T-cell (primary cell): ENCODE measurements at regions not wholly inside any gene's neighbourhood (a gene's known extent, or its start where the extent isn't known, plus 50 kb on each side); places are given as distances from the start of the nearest gene placed in this dataset.

ENCODE experiments used
- ATAC-seq, 4 experiments: fragments of 200-7000 bp in 3 of 4; fragments of 150-1000 bp in 1 of 4; cut with Tn5 transposase; replicated peaks in 1 of 4; 1 replicate in 3 of 4; 2 replicates in 1 of 4; pipeline ENCODE4 v1.10.0; 2021; ENCODE audit warnings: moderate library complexity in 3 of 4, mild to moderate bottlenecking in 2 of 4, moderate number of reproducible peaks in 1 of 4
- CTCF ChIA-PET, 2 donors: fragments of 300-600 bp; sonication (Branson Sonifier 250); formaldehyde crosslinking; loops; one replicate each; lab custom pipeline; 2022; ENCODE audit warnings: antibody characterized with exemption in 2 of 2; lab: Charles Lee
- POLR2A ChIA-PET, 2 donors: fragments of 300-600 bp; sonication (Branson Sonifier 250); formaldehyde crosslinking; loops; one replicate each; lab custom pipeline; 2022; ENCODE audit warnings: antibody characterized with exemption in 2 of 2; lab: Charles Lee
- DNase-seq, 35 experiments: peaks; one replicate each; pipeline versions ENCODE4 v3.0.0 to v3.0.0-alpha.2; 2013 to 2023
- H3K27ac ChIP-seq: one replicate; pipeline ENCODE4 v1.5.1; 2013; ENCODE audit warnings: low read length
- H3K27me3 ChIP-seq, 2 experiments: replicated peaks in 1 of 2; 1 replicate in 1 of 2; 2 replicates in 1 of 2; pipeline versions ENCODE4 v1.6.1 to v1.7.0; 2013; ENCODE audit warnings: low read length in 1 of 2, mixed read lengths in 1 of 2; ENCODE audit not compliant: control insufficient read depth in 2 of 2, insufficient read depth in 2 of 2; ENCODE audit errors: extremely low read depth in 1 of 2
- H3K36me3 ChIP-seq, 2 donors: 1 replicate in 1 of 2; 2 replicates in 1 of 2; pipeline versions ENCODE4 v1.6.1 to v1.7.0; 2013; ENCODE audit warnings: low read length in 1 of 2; ENCODE audit not compliant: control insufficient read depth in 2 of 2, insufficient read depth in 1 of 2; ENCODE audit errors: extremely low read depth in 1 of 2
- H3K4me1 ChIP-seq, 2 experiments: 1 replicate in 1 of 2; 2 replicates in 1 of 2; pipeline versions ENCODE4 v1.6.1 to v1.7.0; 2013; ENCODE audit warnings: low read length in 2 of 2, mixed read lengths in 1 of 2; ENCODE audit not compliant: insufficient read depth in 2 of 2, control insufficient read depth in 1 of 2; ENCODE audit errors: extremely low read depth in 1 of 2
- H3K4me3 ChIP-seq, 2 donors: 1 replicate in 1 of 2; 2 replicates in 1 of 2; pipeline versions ENCODE4 v1.5.1 to v1.7.0; 2013; ENCODE audit warnings: mild to moderate bottlenecking in 2 of 2, low read length in 1 of 2, moderate library complexity in 1 of 2; ENCODE audit not compliant: control insufficient read depth in 1 of 2; ENCODE audit errors: extremely low read depth in 1 of 2
- H3K9me3 ChIP-seq: 2 replicates; pipeline ENCODE4 v1.7.0; 2013
- H3K27ac Mint-ChIP-seq, 2 donors: one replicate each; pipeline ENCODE4 v1.8.0; 2020 to 2021; ENCODE audit warnings: mild to moderate bottlenecking in 2 of 2, mixed read lengths in 2 of 2
- H3K27me3 Mint-ChIP-seq, 2 donors: one replicate each; pipeline ENCODE4 v1.8.0; 2021 to 2022; ENCODE audit warnings: mixed read lengths in 2 of 2
- H3K36me3 Mint-ChIP-seq: one replicate; pipeline ENCODE4 v1.8.0; 2021; ENCODE audit warnings: mixed read lengths
- H3K4me1 Mint-ChIP-seq, 3 donors: one replicate each; pipeline ENCODE4 v1.8.0; 2020 to 2022; ENCODE audit warnings: mixed read lengths in 3 of 3, mild to moderate bottlenecking in 1 of 3
- H3K4me3 Mint-ChIP-seq, 3 donors: one replicate each; pipeline ENCODE4 v1.8.0; 2020 to 2022; ENCODE audit warnings: mild to moderate bottlenecking in 3 of 3, mixed read lengths in 3 of 3, moderate library complexity in 3 of 3
- H3K9me3 Mint-ChIP-seq, 3 donors: one replicate each; pipeline ENCODE4 v1.8.0; 2020 to 2022; ENCODE audit warnings: mixed read lengths in 3 of 3
- WGBS: methylation state at CpG from one replicate; pipeline ENCODE4 v1.1.5; 2013; ENCODE audit warnings: missing lambda C conversion rate; ENCODE audit not compliant: insufficient coverage; 5-methylcytosine and 5-hydroxymethylcytosine counted together

- no peaks in the 10 kb centered on the region for H3K4me1 ChIP-seq
- H3K4me1 Mint-ChIP-seq = no peaks in the 10 kb centered on the region
- H3K27me3 Mint-ChIP-seq = no peaks in the 10 kb centered on the region
- ATAC-seq (no peak), DNase-seq (no peak)
- H3K27ac ChIP-seq = no peak overlapping the region
- H3K9me3 Mint-ChIP-seq = peaks cover 2 to 4% (median 3%) of the 10 kb centered on the region in 3 donors
- no peaks in the 10 kb centered on the region for H3K27me3 ChIP-seq
- H3K4me3 ChIP-seq = no peak overlapping the region
- H3K36me3 ChIP-seq = no peaks in the 10 kb centered on the region
- no peak overlapping the region for H3K4me3 Mint-ChIP-seq
- CTCF ChIA-PET = no interaction called here
- H3K9me3 ChIP-seq = no peaks in the 10 kb centered on the region
- POLR2A ChIA-PET = no interaction called here
- no peaks in the 10 kb centered on the region for H3K36me3 Mint-ChIP-seq
- 35% methylated on average over 3 of the region's 7 CpGs for WGBS
- no peak overlapping the region for H3K27ac Mint-ChIP-seq
Observed at GRCh38 chr5:51172903-51173626, 210.2 kb upstream of the ISL1 start.

GRCh38 chr5:51181208-51181894, 201.9 kb upstream of the ISL1 start:
- Histone ChIP-seq H3K27ac (no peak overlapping the region), H3K36me3 (no peaks in the 10 kb centered on the region), H3K4me3 (no peak overlapping the region), H3K4me1 (no peaks in the 10 kb centered on the region), H3K9me3 (no peaks in the 10 kb centered on the region), H3K27me3 (no peaks in the 10 kb centered on the region)
- POLR2A ChIA-PET = no interaction called here
- H3K27me3 Mint-ChIP-seq = no peaks in the 10 kb centered on the region
- no peak for DNase-seq
- WGBS = 67% methylated on average over 1 of the region's 3 CpGs
- no peak for ATAC-seq
- H3K27ac Mint-ChIP-seq = no peak overlapping the region
- H3K9me3 Mint-ChIP-seq = peaks cover 4 to 8% (median 4%) of the 10 kb centered on the region in 3 donors
- H3K4me1 Mint-ChIP-seq = no peaks in the 10 kb centered on the region
- CTCF ChIA-PET = no interaction called here
- H3K4me3 Mint-ChIP-seq = no peak overlapping the region
- H3K36me3 Mint-ChIP-seq = no peaks in the 10 kb centered on the region

GRCh38 chr5:51185850-51186329, 197.4 kb upstream of the ISL1 start:
- Mint-ChIP-seq H3K27ac (no peak overlapping the region), H3K9me3 (peaks cover 3 to 7% (median 5%) of the 10 kb centered on the region in 3 donors), H3K27me3 (no peaks in the 10 kb centered on the region), H3K4me1 (no peaks in the 10 kb centered on the region), H3K36me3 (no peaks in the 10 kb centered on the region), H3K4me3 (no peak overlapping the region)
- POLR2A ChIA-PET = no interaction called here
- DNase-seq (no peak), ATAC-seq (no peak)
- 67% methylated on average over 3 of the region's 4 CpGs for WGBS
- H3K36me3 ChIP-seq = no peaks in the 10 kb centered on the region
- H3K27me3 ChIP-seq = no peaks in the 10 kb centered on the region
- CTCF ChIA-PET = no interaction called here
- H3K27ac ChIP-seq = no peak overlapping the region
- no peak overlapping the region for H3K4me3 ChIP-seq
- H3K4me1 ChIP-seq = no peaks in the 10 kb centered on the region
- H3K9me3 ChIP-seq = no peaks in the 10 kb centered on the region

GRCh38 chr5:51188001-51188591, 195.2 kb upstream of the ISL1 start:
- Mint-ChIP-seq H3K27ac (no peak overlapping the region), H3K9me3 (peaks cover 3 to 7% (median 5%) of the 10 kb centered on the region in 3 donors), H3K36me3 (no peaks in the 10 kb centered on the region), H3K4me3 (no peak overlapping the region), H3K27me3 (no peaks in the 10 kb centered on the region), H3K4me1 (no peaks in the 10 kb centered on the region)
- Histone ChIP-seq H3K27me3 (no peaks in the 10 kb centered on the region), H3K4me1 (no peaks in the 10 kb centered on the region), H3K9me3 (no peaks in the 10 kb centered on the region), H3K4me3 (no peak overlapping the region), H3K36me3 (no peaks in the 10 kb centered on the region), H3K27ac (no peak overlapping the region)
- no peak for ATAC-seq
- DNase-seq = no peak
- ChIA-PET CTCF (no interaction called here), POLR2A (no interaction called here)
- WGBS = 67% methylated on average over 2 of the region's 6 CpGs

GRCh38 chr5:51194671-51195070, 188.6 kb upstream of the ISL1 start:
- Histone ChIP-seq H3K36me3 (no peaks in the 10 kb centered on the region), H3K27me3 (no peaks in the 10 kb centered on the region), H3K4me1 (no peaks in the 10 kb centered on the region), H3K4me3 (no peak overlapping the region), H3K9me3 (no peaks in the 10 kb centered on the region), H3K27ac (no peak overlapping the region)
- ATAC-seq (no peak), DNase-seq (no peak)
- ChIA-PET POLR2A (no interaction called here), CTCF (no interaction called here)
- Mint-ChIP-seq H3K27me3 (no peaks in the 10 kb centered on the region), H3K4me3 (no peak overlapping the region), H3K27ac (no peak overlapping the region), H3K36me3 (no peaks in the 10 kb centered on the region), H3K9me3 (peaks cover 3 to 9% (median 4%) of the 10 kb centered on the region in 3 donors), H3K4me1 (no peaks in the 10 kb centered on the region)
- no CpG with 5 or more reads among the region's 2 CpGs for WGBS

- no peak overlapping the region for H3K4me3 ChIP-seq
- no peaks in the 10 kb centered on the region for H3K27me3 ChIP-seq
- no peaks in the 10 kb centered on the region for H3K27me3 Mint-ChIP-seq
- no peaks in the 10 kb centered on the region for H3K36me3 ChIP-seq
- H3K4me3 Mint-ChIP-seq = no peak overlapping the region
- WGBS = 70% methylated on average over 2 of the region's 6 CpGs
- ChIA-PET CTCF (no interaction called here), POLR2A (no interaction called here)
- no peaks in the 10 kb centered on the region for H3K9me3 ChIP-seq
- no peak overlapping the region for H3K27ac Mint-ChIP-seq
- DNase-seq (no peak), ATAC-seq (no peak)
- H3K9me3 Mint-ChIP-seq = peaks cover 0 to 6% (median 3%) of the 10 kb centered on the region in 3 donors
- no peaks in the 10 kb centered on the region for H3K4me1 ChIP-seq
- no peak overlapping the region for H3K27ac ChIP-seq
- H3K4me1 Mint-ChIP-seq = no peaks in the 10 kb centered on the region
- no peaks in the 10 kb centered on the region for H3K36me3 Mint-ChIP-seq
Observed at GRCh38 chr5:51201024-51201423, 182.2 kb upstream of the ISL1 start.
